HG03280 (cell line): ENCODE measurements at regions not wholly inside any gene's neighbourhood (a gene's known extent, or its start where the extent isn't known, plus 50 kb on each side); places are given as distances from the start of the nearest gene placed in this dataset.
A peak's percentile ranks its signal among the peaks of the same experiment; 100 is the strongest.
"Not testable (repeated sequence)": the region's sequence is repeated elsewhere in the genome, so short reads cannot be mapped to it uniquely, and the experiment has no call there.

Source experiments
- ATAC-seq: cut with Tn5 transposase; IDR thresholded peaks from one replicate; pipeline ENCODE4 v1.9.1; 2021; ENCODE audit warnings: mild to moderate bottlenecking, moderate library complexity; ENCODE audit not compliant: unreplicated experiment

DNA sequence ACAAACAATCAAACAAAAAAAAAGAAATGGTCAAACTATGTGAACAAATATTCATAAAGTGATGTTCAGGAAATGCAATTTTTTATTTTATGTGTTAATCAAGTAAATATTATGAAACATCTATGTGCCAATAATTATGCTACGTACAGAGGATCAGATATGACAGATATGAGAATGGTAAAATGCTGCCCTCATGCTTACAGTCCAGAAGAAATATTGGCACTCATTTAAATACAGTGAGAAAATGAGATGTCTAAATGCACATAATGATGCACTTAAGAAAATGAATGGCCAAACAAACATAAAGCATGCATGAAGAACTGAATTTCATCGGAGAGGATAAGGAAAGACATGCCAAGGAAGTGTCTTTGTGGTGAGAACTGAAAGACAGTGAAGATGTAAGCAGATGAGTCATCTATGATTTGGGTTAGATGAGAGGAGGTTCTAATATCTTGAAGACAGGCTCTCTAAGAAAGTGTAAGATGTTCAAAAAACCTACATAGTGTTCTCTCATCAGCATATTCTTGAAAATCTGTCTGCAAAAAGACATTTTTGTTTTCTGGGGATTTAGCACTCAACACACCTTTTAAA is 1231.1 kb upstream of the ACO1 start:
- ATAC-seq: no peak

GRCh38 chr9:31166516-31166915 is 1217.9 kb upstream of the ACO1 start:
- no peak for ATAC-seq

DNA sequence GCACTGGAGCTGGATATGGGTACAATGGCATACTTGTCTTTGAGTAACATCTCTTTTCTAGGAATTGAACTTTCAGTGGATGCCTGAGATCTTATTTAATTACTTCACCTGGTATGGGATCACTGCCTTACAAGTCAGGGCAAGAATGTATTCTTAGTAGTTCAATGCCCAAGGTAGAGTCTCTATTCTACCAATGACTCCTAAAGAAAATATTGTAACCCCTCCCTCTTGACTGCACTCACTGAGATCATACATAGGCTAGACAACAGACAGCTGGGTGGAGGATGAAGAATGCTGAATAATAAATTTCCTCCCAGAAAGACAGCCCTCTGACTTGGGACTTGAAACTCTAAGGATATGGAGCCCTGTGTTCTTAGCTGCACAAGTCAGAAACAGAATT is 1216.3 kb upstream of the ACO1 start:
- ATAC-seq: no peak

DNA sequence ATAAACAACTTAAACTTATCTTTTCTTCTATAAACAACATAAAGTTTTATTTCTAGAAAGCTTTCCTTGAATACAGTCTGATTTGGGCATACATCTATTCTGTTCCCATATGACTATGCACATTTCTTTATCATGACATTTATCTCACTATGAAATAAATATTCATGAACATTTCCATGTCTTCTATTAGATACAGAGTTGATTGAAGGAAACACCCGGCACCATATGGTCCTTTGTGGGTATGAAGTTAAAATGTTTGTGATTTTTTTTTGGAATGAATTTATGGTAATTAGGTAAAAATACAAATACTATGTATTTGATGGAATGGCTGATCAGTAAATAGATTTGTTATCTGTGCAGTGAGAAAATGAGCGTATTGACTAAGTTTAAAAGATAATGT is 1209.8 kb upstream of the ACO1 start:
- ATAC-seq: no peak

DNA sequence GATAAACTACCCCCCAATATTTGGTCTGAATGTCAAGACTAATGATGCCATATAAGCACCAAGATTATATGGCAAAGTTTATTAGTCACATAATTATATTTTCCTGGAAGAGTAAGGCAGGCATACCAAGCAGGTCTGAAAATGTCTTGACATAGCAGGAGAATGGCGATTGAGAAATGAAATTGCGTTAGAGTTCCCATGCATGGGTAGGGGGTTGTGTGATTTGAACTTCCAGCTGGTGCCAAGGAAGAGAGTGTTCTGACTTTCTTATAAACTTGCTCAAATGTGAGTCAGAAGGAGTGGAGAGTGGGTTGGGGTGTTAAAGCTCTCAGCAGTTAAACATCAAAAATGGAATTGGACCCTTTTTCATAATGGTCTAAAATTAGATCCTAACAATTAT is 1200.6 kb upstream of the ACO1 start:
- ATAC-seq: no peak

GRCh38 chr9:31185831-31186230 is 1198.6 kb upstream of the ACO1 start:
- ATAC-seq: no peak

DNA sequence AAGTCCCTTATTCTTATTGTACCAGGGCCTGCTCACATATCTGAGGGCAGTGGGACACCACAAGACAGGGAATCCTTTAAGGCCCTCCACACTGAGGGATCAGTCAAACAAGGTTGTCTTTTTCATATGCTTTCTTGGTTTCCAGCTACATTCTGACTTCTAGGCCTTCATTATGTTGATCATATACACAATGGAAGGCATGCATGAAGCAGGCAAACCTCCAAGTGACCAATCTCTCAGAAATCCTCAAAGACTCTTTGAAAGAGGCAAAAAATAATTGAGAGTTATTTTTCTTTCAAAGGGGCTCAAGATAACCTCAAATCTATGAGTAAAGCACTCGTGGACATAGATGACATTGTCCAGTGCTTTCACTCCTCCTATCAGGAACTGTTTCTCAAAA is 1195.9 kb upstream of the ACO1 start:
- ATAC-seq: no peak

GRCh38 chr9:31210978-31211570 is 1173.4 kb upstream of the ACO1 start:
- peak; percentile 69 for ATAC-seq

- not testable (repeated sequence) for ATAC-seq
Observed at GRCh38 chr9:31229976-31230375, 1154.5 kb upstream of the ACO1 start.

DNA sequence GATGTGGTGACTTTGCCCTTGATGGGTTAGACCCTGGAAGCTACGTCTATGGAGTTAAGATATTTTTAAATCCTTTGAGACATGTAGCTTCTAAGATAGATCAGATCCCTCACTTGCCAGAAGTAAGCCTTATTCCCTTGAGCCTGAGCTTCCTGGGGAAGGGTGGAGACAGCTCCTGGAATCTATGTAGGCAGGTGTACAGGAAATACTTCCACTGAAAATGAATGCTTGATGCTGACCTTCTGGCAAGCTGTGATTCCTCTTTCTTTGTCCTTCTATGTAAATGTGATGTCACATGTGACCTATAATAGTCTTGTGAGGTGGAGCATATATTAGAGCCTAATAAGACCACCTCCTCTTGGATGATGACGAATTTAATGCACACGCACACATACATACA is 1152.0 kb upstream of the ACO1 start:
- ATAC-seq: no peak

DNA sequence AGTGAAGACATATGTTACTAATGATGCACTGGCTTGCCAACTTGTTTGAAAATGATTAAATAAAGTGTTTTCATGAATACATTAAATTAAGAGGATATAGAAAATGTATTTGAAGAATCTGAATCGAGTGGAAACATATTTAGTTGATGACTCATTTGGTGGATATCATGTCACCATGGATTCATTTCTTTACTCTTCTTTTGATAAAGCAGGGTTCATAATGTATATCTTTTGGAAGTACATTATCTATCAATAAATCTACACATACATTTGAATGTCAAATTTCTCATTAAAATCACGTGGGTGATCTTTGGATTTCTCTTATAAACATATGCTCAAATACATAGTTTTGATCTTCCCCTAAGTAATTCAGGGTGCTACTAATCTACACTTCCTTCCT is 1148.1 kb upstream of the ACO1 start:
- ATAC-seq: no peak

DNA sequence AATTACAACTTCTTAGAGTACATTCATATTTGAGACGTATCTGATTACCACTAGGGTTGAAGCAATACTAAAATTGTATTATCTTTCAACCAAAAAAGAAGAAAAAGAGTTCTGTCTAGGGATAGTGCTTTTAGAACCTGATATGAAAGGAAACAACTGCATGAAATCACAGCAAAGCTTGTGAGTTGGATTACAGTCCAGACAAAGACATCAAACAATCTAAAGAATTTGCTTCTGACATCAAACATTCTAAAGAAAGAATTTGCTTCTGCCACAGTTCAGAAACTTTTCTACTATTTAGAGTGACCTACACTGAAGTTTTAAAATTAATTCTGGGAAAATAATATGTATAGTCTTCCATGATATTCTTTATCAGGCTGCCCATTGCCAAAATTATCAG is 1141.1 kb upstream of the ACO1 start:
- no peak for ATAC-seq

GRCh38 chr9:31248156-31248555 is 1136.3 kb upstream of the ACO1 start:
- ATAC-seq: no peak

GRCh38 chr9:31251386-31251785 is 1133.1 kb upstream of the ACO1 start:
- ATAC-seq: no peak

GRCh38 chr9:31253800-31254762 is 1130.4 kb upstream of the ACO1 start:
- ATAC-seq: no peak

DNA sequence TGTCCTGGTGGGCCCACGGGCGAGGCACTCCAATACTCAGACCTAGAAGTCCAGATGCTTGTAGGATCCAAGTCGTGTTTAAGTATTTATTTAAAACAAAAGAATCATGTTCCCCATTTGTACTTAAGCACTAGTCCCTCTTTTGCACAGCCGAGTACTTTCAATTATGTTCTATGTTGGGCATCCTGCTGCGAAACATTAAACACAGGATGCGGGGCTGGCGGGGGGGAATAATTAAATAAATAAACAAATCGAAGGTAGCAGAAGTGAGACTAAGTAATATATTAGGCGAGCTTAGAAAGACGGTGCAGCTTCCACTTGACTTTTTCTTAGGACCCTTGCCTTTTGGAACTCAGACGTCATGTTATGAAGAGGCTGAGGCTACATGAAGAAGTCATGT is 1129.2 kb upstream of the ACO1 start:
- no peak for ATAC-seq

DNA sequence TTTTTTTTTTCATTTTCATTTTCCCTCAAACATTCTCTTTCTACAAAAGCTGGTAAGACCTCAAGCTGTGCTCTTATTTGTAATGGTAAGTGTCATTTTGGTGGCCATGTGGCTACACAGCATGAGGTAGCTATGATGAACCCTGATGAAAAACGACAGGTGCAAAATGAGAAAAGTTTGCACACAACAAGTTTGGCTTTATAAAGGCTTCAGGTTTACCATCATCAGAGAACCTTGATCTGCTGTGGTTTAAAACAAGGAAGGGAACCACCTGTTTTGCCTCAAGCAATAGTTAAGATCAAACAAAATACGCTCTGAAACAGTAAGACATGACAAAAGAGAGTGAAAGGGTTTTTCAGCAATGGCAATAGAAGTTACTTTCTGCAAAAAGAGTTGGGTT is 1124.6 kb upstream of the ACO1 start:
- no peak for ATAC-seq

DNA sequence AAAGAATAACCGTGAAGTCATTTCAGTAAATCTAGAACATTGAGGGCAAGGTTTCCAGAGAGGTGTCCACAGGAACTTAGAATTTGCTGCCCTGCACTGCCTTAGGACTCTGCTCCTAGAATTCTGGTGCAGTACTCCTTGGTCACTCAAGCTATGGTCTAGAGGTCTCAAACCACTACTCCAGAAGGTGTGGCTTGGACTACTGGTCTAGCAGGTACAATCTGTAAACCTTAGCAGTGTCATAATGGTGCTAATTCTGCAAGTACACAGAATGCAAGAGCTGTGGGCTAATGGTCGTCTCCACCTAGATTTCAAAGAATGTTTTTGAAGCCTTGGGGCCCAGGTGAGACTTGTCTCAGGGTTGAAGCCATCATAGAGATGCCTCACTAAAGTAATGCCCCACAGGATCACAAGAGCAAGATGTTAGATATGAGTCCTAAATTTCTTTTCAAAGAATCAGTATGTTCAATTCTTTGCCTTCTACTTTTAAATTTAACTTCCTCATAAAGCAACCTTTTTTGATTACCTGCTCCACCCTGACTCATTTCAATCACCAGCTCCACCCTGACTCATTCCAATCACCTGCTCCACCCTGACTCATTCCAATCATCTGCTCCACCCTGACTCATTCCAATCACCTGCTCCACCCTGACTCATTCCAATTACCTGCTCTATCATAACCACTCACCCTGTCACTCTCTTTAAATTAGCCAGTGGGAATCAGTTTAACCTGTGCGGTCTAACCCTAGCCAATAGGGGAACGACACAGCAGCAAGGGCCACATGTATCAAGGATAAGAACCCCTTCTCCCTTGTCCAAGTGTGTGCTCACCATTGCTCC is 1111.8 kb upstream of the ACO1 start:
- ATAC-seq: no peak

- ATAC-seq: no peak
Observed at GRCh38 chr9:31275419-31275818, 1109.0 kb upstream of the ACO1 start.

GRCh38 chr9:31290731-31291130 is 1093.7 kb upstream of the ACO1 start:
- no peak for ATAC-seq
